ENCODE measurements at regions not wholly inside any gene's neighbourhood (a gene's known extent, or its start where the extent isn't known, plus 50 kb on each side); places are given as distances from the start of the nearest gene placed in this dataset.
"Not testable (repeated sequence)": the region's sequence is repeated elsewhere in the genome, so short reads cannot be mapped to it uniquely, and the experiment has no call there.

- H3K27ac ChIP-seq, result no peak overlapping the region
- TF ChIP-seq ZFX (IDR thresholded peaks at IDR 0.05; ENCODE audit: borderline replicate concordance), result no peak
- TF ChIP-seq, protein P1, sequence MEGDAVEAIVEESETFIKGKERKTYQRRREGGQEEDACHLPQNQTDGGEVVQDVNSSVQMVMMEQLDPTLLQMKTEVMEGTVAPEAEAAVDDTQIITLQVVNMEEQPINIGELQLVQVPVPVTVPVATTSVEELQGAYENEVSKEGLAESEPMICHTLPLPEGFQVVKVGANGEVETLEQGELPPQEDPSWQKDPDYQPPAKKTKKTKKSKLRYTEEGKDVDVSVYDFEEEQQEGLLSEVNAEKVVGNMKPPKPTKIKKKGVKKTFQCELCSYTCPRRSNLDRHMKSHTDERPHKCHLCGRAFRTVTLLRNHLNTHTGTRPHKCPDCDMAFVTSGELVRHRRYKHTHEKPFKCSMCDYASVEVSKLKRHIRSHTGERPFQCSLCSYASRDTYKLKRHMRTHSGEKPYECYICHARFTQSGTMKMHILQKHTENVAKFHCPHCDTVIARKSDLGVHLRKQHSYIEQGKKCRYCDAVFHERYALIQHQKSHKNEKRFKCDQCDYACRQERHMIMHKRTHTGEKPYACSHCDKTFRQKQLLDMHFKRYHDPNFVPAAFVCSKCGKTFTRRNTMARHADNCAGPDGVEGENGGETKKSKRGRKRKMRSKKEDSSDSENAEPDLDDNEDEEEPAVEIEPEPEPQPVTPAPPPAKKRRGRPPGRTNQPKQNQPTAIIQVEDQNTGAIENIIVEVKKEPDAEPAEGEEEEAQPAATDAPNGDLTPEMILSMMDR (IDR thresholded peaks at IDR 0.05), result no peak
These were observed 1427.2 kb upstream of the PCDH10 start for GRCh38 chr4:131721883-131722282.

DNA sequence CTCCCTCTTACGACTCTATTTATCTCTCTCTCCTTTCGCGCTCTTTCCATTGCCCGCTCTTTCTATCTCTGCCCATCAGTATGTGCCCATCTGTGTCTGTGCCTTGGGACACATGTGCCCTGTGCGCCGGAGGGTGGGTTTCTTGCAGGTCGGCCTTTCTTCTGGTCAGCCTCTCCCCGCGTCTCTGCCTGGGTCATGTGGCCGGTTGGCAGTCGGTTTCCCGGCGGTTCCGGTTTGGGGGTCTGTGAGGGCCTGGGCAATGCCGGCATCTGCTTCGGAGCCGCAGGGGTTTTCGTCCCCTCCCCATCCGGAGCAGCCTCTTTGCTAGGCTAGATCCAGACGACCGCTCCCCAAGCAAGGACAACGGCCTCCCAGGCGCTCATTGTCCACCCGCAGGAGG, 1426.0 kb upstream of the PCDH10 start:
- H3K27ac ChIP-seq, result not testable (repeated sequence)

DNA sequence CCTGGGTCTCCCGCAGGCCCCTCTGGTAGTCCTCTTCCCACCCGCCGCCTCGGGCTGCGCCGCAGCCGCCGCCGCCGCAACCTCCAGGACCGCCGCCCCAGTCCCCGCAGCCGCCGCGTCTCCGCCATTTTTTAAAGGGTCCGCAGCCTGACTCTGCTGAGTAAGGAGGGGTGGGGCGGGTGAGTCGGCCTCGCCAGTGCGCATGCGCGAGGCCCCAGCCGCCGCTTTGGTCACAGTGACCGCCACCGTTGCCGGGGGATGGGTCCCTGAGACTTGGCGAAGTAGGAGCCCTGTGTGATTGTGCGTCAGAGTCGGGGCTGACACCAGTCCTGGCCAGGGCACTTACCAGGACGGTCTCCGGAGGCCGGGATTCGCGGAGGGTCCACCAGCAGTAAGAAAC, 1424.2 kb upstream of the PCDH10 start:
- H3K27ac ChIP-seq, result not testable (repeated sequence)

GRCh38 chr4:131725521-131725920, 1423.6 kb upstream of the PCDH10 start:
- H3K27ac ChIP-seq, result not testable (repeated sequence)

DNA sequence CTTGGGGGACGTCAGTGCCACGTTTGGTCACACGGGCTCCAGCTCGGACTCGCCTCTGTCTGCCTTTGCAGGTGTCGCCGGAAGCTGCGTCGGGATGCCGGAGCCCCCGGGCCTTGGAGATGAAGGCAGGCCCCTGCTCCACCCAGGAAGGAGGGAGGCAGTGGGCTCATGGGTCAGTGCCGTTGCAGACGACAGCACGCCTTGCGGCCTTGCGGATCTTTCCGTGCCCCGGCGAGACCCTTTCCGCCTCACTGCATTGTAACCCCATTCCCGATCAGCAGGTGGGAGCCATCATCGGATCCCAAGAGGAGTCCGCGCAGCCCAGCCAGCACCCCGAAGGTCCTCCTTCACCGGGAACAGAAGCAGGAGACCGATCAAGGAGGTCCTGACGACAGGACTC, 1422.2 kb upstream of the PCDH10 start:
- not testable (repeated sequence) for H3K27ac ChIP-seq

- H3K27ac ChIP-seq, result not testable (repeated sequence)
These were observed 1421.7 kb upstream of the PCDH10 start for GRCh38 chr4:131727418-131727817.

- H3K27ac ChIP-seq, result not testable (repeated sequence)
These were observed 1419.9 kb upstream of the PCDH10 start for GRCh38 chr4:131729205-131729604.

GRCh38 chr4:131729716-131730398, 1419.2 kb upstream of the PCDH10 start:
- H3K27ac ChIP-seq, result not testable (repeated sequence)

- H3K27ac ChIP-seq, result not testable (repeated sequence)
These were observed 1418.5 kb upstream of the PCDH10 start for GRCh38 chr4:131730574-131730973.

DNA sequence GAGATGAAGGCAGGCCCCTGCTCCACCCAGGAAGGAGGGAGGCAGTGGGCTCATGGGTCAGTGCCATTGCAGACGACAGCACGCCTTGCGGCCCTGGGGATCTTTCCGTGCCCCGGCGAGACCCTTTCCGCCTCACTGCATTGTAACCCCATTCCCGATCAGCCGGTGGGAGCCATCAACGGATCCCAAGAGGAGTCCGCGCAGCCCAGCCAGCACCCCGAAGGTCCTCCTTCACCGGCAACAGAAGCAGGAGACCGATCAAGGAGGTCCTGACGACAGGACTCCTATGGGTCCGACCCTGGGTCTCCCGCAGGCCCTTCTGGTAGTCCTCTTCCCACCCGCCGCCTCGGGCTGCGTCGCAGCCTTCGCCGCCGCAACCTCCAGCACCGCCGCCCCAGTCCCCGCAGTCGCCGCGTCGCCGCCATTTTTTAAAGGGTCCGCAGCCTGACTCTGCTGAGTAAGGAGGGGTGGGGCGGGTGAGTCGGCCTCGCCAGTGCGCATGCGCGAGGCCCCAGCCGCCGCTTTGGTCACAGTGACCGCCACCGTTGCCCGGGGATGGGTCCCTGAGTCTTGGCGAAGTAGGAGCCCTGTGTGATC, 1417.0 kb upstream of the PCDH10 start:
- not testable (repeated sequence) for H3K27ac ChIP-seq

- H3K27ac ChIP-seq, result not testable (repeated sequence)
These were observed 1414.8 kb upstream of the PCDH10 start for GRCh38 chr4:131734321-131734720.

- not testable (repeated sequence) for H3K27ac ChIP-seq
These were observed 1414.2 kb upstream of the PCDH10 start for GRCh38 chr4:131734851-131735385.

- not testable (repeated sequence) for H3K27ac ChIP-seq
These were observed 1410.1 kb upstream of the PCDH10 start for GRCh38 chr4:131738991-131739390.

GRCh38 chr4:131741836-131742235, 1407.3 kb upstream of the PCDH10 start:
- H3K27ac ChIP-seq, result not testable (repeated sequence)

DNA sequence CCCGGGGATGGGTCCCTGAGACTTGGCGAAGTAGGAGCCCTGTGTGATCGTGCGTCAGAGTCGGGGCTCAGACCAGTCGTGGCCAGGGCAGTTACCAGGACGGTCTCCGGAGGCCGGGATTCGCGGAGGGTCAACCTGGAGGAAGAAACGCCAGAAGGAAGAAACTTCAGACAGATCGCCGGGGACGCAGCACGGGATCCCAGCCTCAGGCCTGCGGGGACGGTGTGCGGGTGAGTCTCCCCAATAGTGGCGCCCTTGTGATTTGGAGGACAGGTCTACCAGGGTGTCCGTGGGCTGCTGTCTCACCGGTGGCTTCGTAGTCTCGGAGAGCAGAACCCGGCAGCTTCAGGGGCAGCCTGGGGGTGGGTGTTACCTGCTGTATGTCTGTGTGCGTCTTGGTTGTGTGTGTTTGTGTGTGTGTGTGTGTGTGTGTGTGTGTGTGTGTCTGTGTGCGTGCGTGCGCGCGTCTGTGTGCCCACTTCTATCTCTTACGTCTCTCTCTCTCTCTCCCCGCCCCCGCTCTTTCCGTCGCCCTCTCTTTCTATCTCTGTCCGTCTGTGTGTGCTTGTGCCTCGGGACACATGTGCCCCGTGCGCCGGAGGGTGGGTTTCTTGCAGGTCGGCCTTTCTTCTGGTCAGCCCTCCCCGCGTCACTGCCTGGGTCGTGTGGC, 1406.4 kb upstream of the PCDH10 start:
- not testable (repeated sequence) for H3K27ac ChIP-seq

DNA sequence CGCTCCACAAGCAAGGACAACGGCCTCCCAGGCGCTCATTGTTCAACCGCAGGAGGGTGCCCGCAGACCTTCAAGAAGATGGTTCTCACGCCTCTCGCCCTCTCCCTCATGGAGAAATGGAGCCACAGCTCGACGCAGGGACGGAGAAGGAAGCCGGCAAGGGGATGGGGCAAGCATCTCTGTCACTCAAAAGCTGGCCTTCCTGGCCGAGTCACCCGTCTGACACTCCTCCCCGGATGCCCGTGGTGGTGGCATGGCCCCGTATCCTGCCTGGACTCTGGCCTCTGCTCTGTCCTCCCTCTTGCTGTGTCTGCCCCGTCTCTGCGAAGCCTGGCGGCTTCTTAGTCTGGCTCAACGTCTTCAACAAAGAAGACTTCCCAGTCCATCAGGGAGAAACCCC, 1405.7 kb upstream of the PCDH10 start:
- H3K27ac ChIP-seq, result not testable (repeated sequence)

DNA sequence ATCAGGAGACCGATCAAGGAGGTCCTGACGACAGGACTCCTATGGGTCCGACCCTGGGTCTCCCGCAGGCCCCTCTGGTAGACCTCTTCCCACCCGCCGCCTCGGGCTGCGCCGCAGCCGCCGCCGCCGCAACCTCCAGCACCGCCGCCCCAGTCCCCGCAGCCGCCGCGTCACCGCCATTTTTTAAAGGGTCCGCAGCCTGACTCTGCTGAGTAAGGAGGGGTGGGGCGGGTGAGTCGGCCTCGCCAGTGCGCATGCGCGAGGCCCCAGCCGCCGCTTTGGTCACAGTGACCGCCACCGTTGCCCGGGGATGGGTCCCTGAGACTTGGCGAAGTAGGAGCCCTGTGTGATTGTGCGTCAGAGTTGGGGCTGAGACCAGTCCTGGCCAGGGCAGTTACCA, 1401.9 kb upstream of the PCDH10 start:
- H3K27ac ChIP-seq, result not testable (repeated sequence)

DNA sequence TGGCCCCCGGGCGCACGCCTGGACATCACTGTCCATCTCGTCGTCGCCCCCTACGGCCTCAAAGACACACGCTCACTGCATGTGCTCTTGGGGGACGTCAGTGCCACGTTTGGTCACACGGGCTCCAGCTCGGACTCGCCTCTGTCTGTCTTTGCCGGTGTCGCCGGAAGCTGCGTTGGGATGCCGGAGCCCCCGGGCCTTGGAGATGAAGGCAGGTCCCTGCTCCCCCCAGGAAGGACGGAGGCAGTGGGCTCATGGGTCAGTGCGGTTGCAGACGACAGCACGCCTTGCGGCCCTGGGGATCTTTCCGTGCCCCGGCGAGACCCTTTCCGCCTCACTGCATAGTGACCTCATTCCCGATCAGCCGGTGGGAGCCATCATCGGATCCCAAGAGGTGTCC, 1399.9 kb upstream of the PCDH10 start:
- not testable (repeated sequence) for H3K27ac ChIP-seq

DNA sequence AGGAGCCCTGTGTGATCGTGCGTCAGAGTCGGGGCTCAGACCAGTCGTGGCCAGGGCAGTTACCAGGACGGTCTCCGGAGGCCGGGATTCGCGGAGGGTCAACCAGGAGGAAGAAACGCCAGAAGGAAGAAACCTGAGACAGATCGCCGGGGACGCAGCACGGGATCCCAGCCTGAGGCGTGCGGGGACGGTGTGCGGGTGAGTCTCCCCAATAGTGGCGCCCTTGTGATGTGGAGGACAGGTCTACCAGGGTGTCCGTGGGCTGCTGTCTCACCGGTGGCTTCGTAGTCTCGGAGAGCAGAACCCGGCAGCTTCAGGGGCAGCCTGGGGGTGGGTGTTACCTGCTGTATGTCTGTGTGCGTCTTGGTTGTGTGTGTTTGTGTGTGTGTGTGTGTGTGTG, 1399.1 kb upstream of the PCDH10 start:
- H3K27ac ChIP-seq, result not testable (repeated sequence)

DNA sequence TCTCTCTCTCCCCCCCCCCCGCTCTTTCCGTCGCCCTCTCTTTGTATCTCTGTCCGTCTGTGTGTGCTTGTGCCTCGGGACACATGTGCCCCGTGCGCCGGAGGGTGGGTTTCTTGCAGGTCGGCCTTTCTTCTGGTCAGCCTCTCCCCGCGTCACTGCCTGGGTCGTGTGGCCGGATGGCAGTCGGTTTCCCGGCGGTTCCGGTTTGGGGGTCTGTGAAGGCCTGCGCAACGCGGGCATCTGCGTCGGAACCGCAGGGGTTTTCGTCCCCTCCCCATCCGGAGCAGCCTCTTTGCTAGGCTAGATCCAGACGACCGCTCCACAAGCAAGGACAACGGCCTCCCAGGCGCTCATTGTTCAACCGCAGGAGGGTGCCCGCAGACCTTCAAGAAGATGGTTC, 1398.6 kb upstream of the PCDH10 start:
- not testable (repeated sequence) for H3K27ac ChIP-seq

DNA sequence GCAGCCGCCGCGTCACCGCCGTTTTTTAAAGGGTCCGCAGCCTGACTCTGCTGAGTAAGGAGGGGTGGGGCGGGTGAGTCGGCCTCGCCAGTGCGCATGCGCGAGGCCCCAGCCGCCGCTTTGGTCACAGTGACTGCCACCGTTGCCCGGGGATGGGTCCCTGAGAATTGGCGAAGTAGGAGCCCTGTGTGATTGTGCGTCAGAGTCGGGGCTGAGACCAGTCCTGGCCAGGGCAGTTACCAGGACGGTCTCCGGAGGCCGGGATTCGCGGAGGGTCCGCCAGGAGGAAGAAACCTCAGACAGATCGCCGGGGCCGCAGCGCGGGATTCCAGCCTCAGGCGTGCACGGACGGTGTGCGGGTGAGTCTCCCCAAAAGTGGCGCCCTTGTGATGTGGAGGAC, 1386.9 kb upstream of the PCDH10 start:
- not testable (repeated sequence) for H3K27ac ChIP-seq
